K562 (cell line): ENCODE measurements at regions not wholly inside any gene's neighbourhood (a gene's known extent, or its start where the extent isn't known, plus 50 kb on each side); places are given as distances from the start of the nearest gene placed in this dataset.

Experiments used
- ATAC-seq: fragments of 200-7000 bp; cut with Tn5 transposase; 3 replicates; pipeline ENCODE4 v1.9.1; 2020; ENCODE audit warnings: moderate library complexity
- BruUV-seq: library from RNA; stranded (reverse); fragments of 400-500 nt; replicated peaks from 2 replicates; lab custom pipeline; 2021; lab: Mats Ljungman, UMichigan
- CTCF ChIA-PET: fragments of 300-600 bp; formaldehyde crosslinking; extraction: SDS; loops from one replicate; lab custom pipeline; 2021; ENCODE audit warnings: low intra/inter-chr PET ratio; lab: Yijun Ruan, JAX
- POLR2A ChIA-PET: fragments of 300-600, 350-650 bp; sonication (Branson Sonifier 250); formaldehyde crosslinking; extraction: SDS; loops from one replicate; lab custom pipeline; 2021; ENCODE audit warnings: antibody characterized with exemption, inconsistent platforms; lab: Yijun Ruan, JAX
- DNase-seq, 4 experiments: peaks; one replicate each; pipeline versions ENCODE4 v3.0.0 to v3.0.0-alpha.2; 2011 to 2018; ENCODE audit warnings: low spot score in 3 of 4, mixed read lengths in 3 of 4; ENCODE audit errors: extremely low read depth in 1 of 4
- FAIRE-seq: peaks from 2 replicates; lab custom pipeline; 2011; peaks lifted over from hg19 to GRCh38; lab: Jason Lieb, UNC
- H2AFZ ChIP-seq: 2 replicates; pipeline ENCODE4 v1.6.0; 2011; ENCODE audit warnings: low read depth, low read length, control low read depth, inconsistent platforms
- H3K27ac ChIP-seq: fragments of 200-600 bp; 3 replicates; pipeline ENCODE4 v1.8.0; 2011; ENCODE audit warnings: low read depth, mild to moderate bottlenecking, control low read depth, inconsistent platforms, low read length, moderate library complexity, mixed read lengths; ENCODE audit errors: extremely low read depth
- H3K27me3 ChIP-seq, 2 experiments: fragments of 300-600 bp in 1 of 2; 2 replicates in 1 of 2; 3 replicates in 1 of 2; pipeline versions ENCODE4 v1.6.0 to v1.8.0; 2011; ENCODE audit warnings: inconsistent platforms in 2 of 2, low read length in 2 of 2, mild to moderate bottlenecking in 1 of 2, mixed read lengths in 1 of 2, moderate library complexity in 1 of 2; ENCODE audit not compliant: control insufficient read depth in 2 of 2, insufficient read depth in 2 of 2
- H3K36me3 ChIP-seq: fragments of 300-600 bp; 3 replicates; pipeline ENCODE4 v1.8.0; 2011; ENCODE audit warnings: mild to moderate bottlenecking, low read length, inconsistent platforms; ENCODE audit not compliant: control insufficient read depth, insufficient read depth
- H3K4me1 ChIP-seq, 2 experiments: fragments of 200-600 bp in 1 of 2; replicated peaks in 1 of 2; 2 replicates in 1 of 2; 3 replicates in 1 of 2; pipeline versions ENCODE4 v1.5.1 to v1.8.0; 2011; ENCODE audit warnings: inconsistent platforms in 2 of 2, low read length in 2 of 2, mild to moderate bottlenecking in 1 of 2, mixed read lengths in 1 of 2, moderate library complexity in 1 of 2; ENCODE audit not compliant: control insufficient read depth in 2 of 2, insufficient read depth in 2 of 2
- H3K4me2 ChIP-seq: 2 replicates; pipeline ENCODE4 v1.6.1; 2011; ENCODE audit warnings: low read length, control low read depth, inconsistent platforms, mixed read lengths; ENCODE audit not compliant: insufficient read depth
- H3K4me3 ChIP-seq: fragments of 200-600 bp; sonication (generic), shearing (Covaris generic); 2 replicates; pipeline ENCODE4 v1.5.1; 2016; ENCODE audit warnings: control low read depth, inconsistent platforms
- H3K79me2 ChIP-seq: fragments of 200-600 bp; 3 replicates; pipeline ENCODE4 v1.8.0; 2011; ENCODE audit warnings: low read length, inconsistent platforms; ENCODE audit not compliant: control insufficient read depth, insufficient read depth
- H3K9ac ChIP-seq, 2 experiments: 2 replicates each; pipeline versions ENCODE4 v1.6.0 to v1.6.1; 2011; ENCODE audit warnings: low read depth in 2 of 2, low read length in 2 of 2, control low read depth in 1 of 2, inconsistent platforms in 1 of 2, mild to moderate bottlenecking in 1 of 2, mixed read lengths in 1 of 2; ENCODE audit not compliant: insufficient read depth in 1 of 2
- H3K9me1 ChIP-seq: one replicate; pipeline ENCODE4 v1.6.0; 2011; ENCODE audit warnings: inconsistent platforms, mild to moderate bottlenecking, low read length, moderate library complexity; ENCODE audit not compliant: control insufficient read depth, insufficient read depth
- H3K9me3 ChIP-seq: replicated peaks from 2 replicates; pipeline ENCODE4 v1.5.1; 2011; ENCODE audit warnings: low read depth, low read length, inconsistent platforms; ENCODE audit not compliant: control insufficient read depth, insufficient read depth
- H4K20me1 ChIP-seq: replicated peaks from 2 replicates; pipeline ENCODE4 v1.6.1; 2011; ENCODE audit warnings: low read length, inconsistent platforms, mixed read lengths; ENCODE audit not compliant: control insufficient read depth, insufficient read depth
- BACH1 ChIP-seq: fragments of 200-800 bp; sonication (Bioruptor generic); IDR thresholded peaks from 2 replicates; pipeline ENCODE4 v1.6.1; 2016; ENCODE audit warnings: missing genetic modification characterization, missing compliant biosample characterization
- CTCF ChIP-seq, 3 experiments: IDR thresholded peaks in 2 of 3; conservative IDR thresholded peaks in 1 of 3; 2 replicates each; pipeline ENCODE4 v1.5.1; 2011 to 2012; ENCODE audit warnings: low read length in 3 of 3, mild to moderate bottlenecking in 3 of 3, control low read depth in 2 of 3, improper control_type of control experiment in 1 of 3, inconsistent platforms in 1 of 3, low read depth in 1 of 3, mixed read lengths in 1 of 3, moderate library complexity in 1 of 3; ENCODE audit not compliant: insufficient read depth in 2 of 3
- ESRRA ChIP-seq: fragments of 450-650 bp; IDR thresholded peaks from 2 replicates; pipeline ENCODE4 v1.6.1; 2014; ENCODE audit warnings: low read depth, mild to moderate bottlenecking, moderate library complexity, borderline replicate concordance
- ILF3 ChIP-seq: fragments of 450-650 bp; IDR thresholded peaks from 2 replicates; pipeline ENCODE4 v1.6.1; 2018; ENCODE audit warnings: antibody characterized with exemption, mild to moderate bottlenecking, moderate library complexity, borderline replicate concordance
- SP2 ChIP-seq: IDR thresholded peaks from 2 replicates; pipeline ENCODE4 v1.6.1; 2011; ENCODE audit warnings: mild to moderate bottlenecking, low read depth, low read length, moderate library complexity; ENCODE audit not compliant: poor library complexity, severe bottlenecking; ENCODE audit errors: extremely low read depth
- WGBS: fragments of 100-300 bp; shearing (Covaris generic); methylation state at CpG from one replicate; pipeline ENCODE4 v1.1.6; 2016; ENCODE audit warnings: low coverage, mixed read lengths; ENCODE audit not compliant: insufficient coverage; ENCODE audit errors: missing lambda C conversion rate; 5-methylcytosine and 5-hydroxymethylcytosine counted together
- in situ Hi-C: fragments of 300-500 bp; cut with MboI; formaldehyde crosslinking; loops from 4 replicates; pipeline ENCODE4 v1.15.0; 2018; ENCODE audit warnings: inconsistent platforms, mixed read lengths
- intact Hi-C: fragments of 100-400 bp; cut with micrococcal nuclease; formaldehyde crosslinking; loops from 2 replicates; pipeline ENCODE4 v1.14.2; 2022

GRCh38 chr12:47383942-47384341, 304.2 kb upstream of the AMIGO2 start:
- Histone ChIP-seq H3K4me2 (no peak overlapping the region), H3K79me2 (no peaks in the 10 kb centered on the region), H4K20me1 (no peaks in the 10 kb centered on the region), H3K27ac (no peak overlapping the region), H3K9ac (no peak overlapping the region), H3K9me3 (no peaks in the 10 kb centered on the region), H3K4me1 (peaks cover 0 to 11% of the 10 kb centered on the region in 2 experiments; a peak in 2 of 5 replicates), H3K36me3 (no peaks in the 10 kb centered on the region), H3K9me1 (no peaks in the 10 kb centered on the region), H2AFZ (no peak overlapping the region), H3K27me3 (no peaks in the 10 kb centered on the region), H3K4me3 (no peak overlapping the region)
- ChIA-PET CTCF (no interaction called here), POLR2A (no interaction called here)
- ATAC-seq (no peak), FAIRE-seq (no peak), DNase-seq (no peak)
- BruUV-seq = no TSS peak
- intact Hi-C loops = no loop called here
- 19% methylated on average over 4 of the region's 4 CpGs for WGBS
- TF ChIP-seq BACH1 (tag) (0 out of 2 replicates have a peak, but pooled peaks have one; percentile 32), ESRRA (peak; percentile 41; the same call in 1 of the 2 replicates), SP2 (no peak)
- in situ Hi-C loops = no loop called here

- BruUV-seq = no TSS peak
- ChIA-PET CTCF (no interaction called here), POLR2A (no interaction called here)
- Histone ChIP-seq H3K9me1 (no peaks in the 10 kb centered on the region), H3K36me3 (no peaks in the 10 kb centered on the region), H3K27me3 (no peaks in the 10 kb centered on the region), H3K9me3 (no peaks in the 10 kb centered on the region), H3K27ac (no peak overlapping the region), H2AFZ (no peak overlapping the region), H3K9ac (no peak overlapping the region), H3K4me3 (no peak overlapping the region), H3K4me2 (no peak overlapping the region), H4K20me1 (no peaks in the 10 kb centered on the region), H3K4me1 (peaks cover 3 to 24% of the 10 kb centered on the region in 2 experiments; a peak in 3 of 5 replicates), H3K79me2 (no peaks in the 10 kb centered on the region)
- ATAC-seq (no peak), DNase-seq (no peak), FAIRE-seq (no peak)
- intact Hi-C loops = no loop called here
- 47% methylated on average over 1 of the region's 1 CpG for WGBS
- in situ Hi-C loops = no loop called here
- TF ChIP-seq ILF3 = no peak
- peak in 1 of 3 experiments; percentile 22; a peak in 2 of 6 replicates for TF ChIP-seq CTCF (IDR thresholded peaks at IDR 0.05 in 2 of 3, conservative IDR thresholded peaks at IDR 0.05 in 1 of 3; ENCODE audit: insufficient read depth in 2 of 3, low read depth in 1 of 3, low read length in 3 of 3)
Observed at GRCh38 chr12:47382305-47382704, 302.5 kb upstream of the AMIGO2 start.
